MM.1S (cell line): ENCODE measurements at regions not wholly inside any gene's neighbourhood (a gene's known extent, or its start where the extent isn't known, plus 50 kb on each side); places are given as distances from the start of the nearest gene placed in this dataset.

ENCODE experiments used
- DNase-seq: peaks from one replicate; pipeline ENCODE4 v3.0.0-alpha.2; 2015
- H2AFZ ChIP-seq: fragments of 300-600 bp; sonication (generic); 2 replicates; pipeline ENCODE4 v1.6.0; 2016; ENCODE audit warnings: antibody characterized with exemption, low read length
- H3F3A ChIP-seq: fragments of 300-600 bp; sonication (generic); 2 replicates; pipeline ENCODE4 v1.6.1; 2016; ENCODE audit warnings: mild to moderate bottlenecking, antibody characterized with exemption, low read length, moderate library complexity, mixed read lengths; ENCODE audit not compliant: insufficient read depth
- H3K27ac ChIP-seq: fragments of 300-600 bp; sonication (generic); 2 replicates; pipeline ENCODE4 v1.5.1; 2016; ENCODE audit warnings: mild to moderate bottlenecking, low read length
- H3K27me3 ChIP-seq: fragments of 300-600 bp; sonication (generic); replicated peaks from 2 replicates; pipeline ENCODE4 v1.6.0; 2016; ENCODE audit warnings: low read length; ENCODE audit not compliant: insufficient read depth
- H3K36me3 ChIP-seq: fragments of 300-600 bp; sonication (generic); replicated peaks from 2 replicates; pipeline ENCODE4 v1.6.1; 2016; ENCODE audit warnings: mild to moderate bottlenecking, low read length, mixed read lengths; ENCODE audit not compliant: insufficient read depth
- H3K4me1 ChIP-seq: fragments of 300-600 bp; sonication (generic); 2 replicates; pipeline ENCODE4 v1.6.1; 2016; ENCODE audit warnings: low read length, mixed read lengths
- H3K4me2 ChIP-seq: fragments of 300-600 bp; sonication (generic); 2 replicates; pipeline ENCODE4 v1.6.0; 2016; ENCODE audit warnings: low read depth, low read length
- H3K4me3 ChIP-seq: fragments of 300-600 bp; sonication (generic); 2 replicates; pipeline ENCODE4 v1.5.1; 2016; ENCODE audit warnings: low read length, mixed read lengths
- H3K79me2 ChIP-seq: fragments of 300-600 bp; sonication (generic); 2 replicates; pipeline ENCODE4 v1.6.1; 2016; ENCODE audit warnings: mixed run types, low read length, mixed read lengths
- H3K9ac ChIP-seq: fragments of 300-600 bp; sonication (generic); 2 replicates; pipeline ENCODE4 v1.6.1; 2016; ENCODE audit warnings: low read length, mixed read lengths
- H3K9me2 ChIP-seq: fragments of 300-600 bp; sonication (generic); replicated peaks from 2 replicates; pipeline ENCODE4 v1.6.1; 2016; ENCODE audit warnings: mild to moderate bottlenecking, low read length, mixed read lengths; ENCODE audit not compliant: insufficient read depth
- H3K9me3 ChIP-seq: fragments of 300-600 bp; sonication (generic); replicated peaks from 2 replicates; pipeline ENCODE4 v1.6.1; 2016; ENCODE audit warnings: mild to moderate bottlenecking, low read length, mixed read lengths; ENCODE audit not compliant: insufficient read depth
- H4K20me1 ChIP-seq: fragments of 300-600 bp; sonication (generic); 2 replicates; pipeline ENCODE4 v1.6.1; 2016; ENCODE audit warnings: mild to moderate bottlenecking, low read length, moderate library complexity, mixed read lengths; ENCODE audit not compliant: insufficient read depth
- CTCF ChIP-seq: fragments of 300-600 bp; sonication (generic); IDR thresholded peaks from 2 replicates; pipeline ENCODE4 v1.5.1; 2016; ENCODE audit warnings: antibody characterized with exemption, low read length, mixed read lengths
- EZH2 ChIP-seq: fragments of 300-600 bp; sonication (generic); optimal IDR thresholded peaks from 2 replicates; pipeline ENCODE3; 2017; ENCODE audit warnings: low read depth, mild to moderate bottlenecking, antibody characterized with exemption, low read length, mixed read lengths
- EZH2phosphoT487 ChIP-seq: fragments of 300-600 bp; sonication (generic); IDR thresholded peaks from 2 replicates; pipeline ENCODE4 v1.6.1; 2018; ENCODE audit warnings: antibody characterized with exemption, low read length

DNA sequence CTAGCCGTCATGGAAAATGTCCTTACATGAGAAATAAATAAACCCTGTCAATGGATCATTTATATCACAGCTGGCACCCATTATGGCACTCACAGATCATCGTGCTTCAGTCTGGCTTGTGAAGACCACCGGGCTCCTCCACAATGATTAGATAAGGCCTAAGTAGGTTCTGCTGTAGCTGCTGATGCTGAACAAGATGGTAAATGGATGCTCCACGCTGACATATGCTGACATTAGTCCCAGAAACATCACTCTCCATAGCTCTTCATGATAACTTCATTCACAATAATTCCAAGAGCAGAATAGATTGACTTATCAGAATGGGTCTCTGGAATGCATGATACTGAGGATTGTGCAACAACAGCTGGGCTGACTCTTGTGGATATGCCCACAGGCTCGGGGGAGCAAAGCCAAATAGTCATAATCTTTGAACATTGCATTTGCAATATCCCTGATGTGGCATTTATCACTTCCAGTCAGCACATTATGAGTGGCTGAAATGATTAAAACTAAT, 63.8 kb upstream of the RXFP2 start:
- DNase-seq, result no peak
- Histone ChIP-seq H3K4me3 (no peak overlapping the region), H3K4me1 (no peaks in the 10 kb centered on the region), H3K27ac (no peak overlapping the region), H4K20me1 (no peaks in the 10 kb centered on the region), H3K36me3 (no peaks in the 10 kb centered on the region), H3K9me3 (no peaks in the 10 kb centered on the region), H3K4me2 (no peak overlapping the region), H2AFZ (no peak overlapping the region), H3K9me2 (no peaks in the 10 kb centered on the region), H3F3A (no peaks in the 10 kb centered on the region), H3K9ac (no peak overlapping the region), H3K79me2 (no peaks in the 10 kb centered on the region), H3K27me3 (no peaks in the 10 kb centered on the region)
- TF ChIP-seq CTCF (no peak), EZH2phosphoT487 (no peak), EZH2 (no peak)

- Histone ChIP-seq H3K4me2 (no peak overlapping the region), H3K27me3 (no peaks in the 10 kb centered on the region), H3K9me3 (no peaks in the 10 kb centered on the region), H3K4me1 (no peaks in the 10 kb centered on the region), H3K79me2 (no peaks in the 10 kb centered on the region), H3K9me2 (no peaks in the 10 kb centered on the region), H3K9ac (no peak overlapping the region), H3K4me3 (no peak overlapping the region), H3K27ac (no peak overlapping the region), H4K20me1 (no peaks in the 10 kb centered on the region), H3K36me3 (no peaks in the 10 kb centered on the region), H3F3A (no peaks in the 10 kb centered on the region), H2AFZ (no peak overlapping the region)
- no peak for DNase-seq
- no peak for TF ChIP-seq CTCF
- TF ChIP-seq EZH2, result no peak
- TF ChIP-seq EZH2phosphoT487, result no peak
These were observed 58.2 kb upstream of the RXFP2 start for GRCh38 chr13:31681133-31681532.

- H3K27me3 ChIP-seq, result no peaks in the 10 kb centered on the region
- no peaks in the 10 kb centered on the region for H3K4me1 ChIP-seq
- no peak overlapping the region for H2AFZ ChIP-seq
- no peaks in the 10 kb centered on the region for H3K9me2 ChIP-seq
- no peaks in the 10 kb centered on the region for H3F3A ChIP-seq
- TF ChIP-seq CTCF (no peak), EZH2 (no peak), EZH2phosphoT487 (no peak)
- no peak overlapping the region for H3K9ac ChIP-seq
- H3K9me3 ChIP-seq, result no peaks in the 10 kb centered on the region
- H3K36me3 ChIP-seq, result no peaks in the 10 kb centered on the region
- no peak overlapping the region for H3K27ac ChIP-seq
- no peak overlapping the region for H3K4me2 ChIP-seq
- no peaks in the 10 kb centered on the region for H3K79me2 ChIP-seq
- no peak for DNase-seq
- no peaks in the 10 kb centered on the region for H4K20me1 ChIP-seq
- H3K4me3 ChIP-seq, result no peak overlapping the region
These were observed 54.9 kb upstream of the RXFP2 start for GRCh38 chr13:31684466-31684865.
